ENCODE measurements at regions not wholly inside any gene's neighbourhood (a gene's known extent, or its start where the extent isn't known, plus 50 kb on each side); places are given as distances from the start of the nearest gene placed in this dataset.

GRCh38 chr14:101253948-101254347 is 307.3 kb upstream of the DIO3 start:
- intact Hi-C loops (cut with micrococcal nuclease), result no loop called here
- no peaks in the 10 kb centered on the region for H3K27me3 Mint-ChIP-seq (ENCODE audit: low read depth in 3 of 3)
- WGBS (ENCODE audit: insufficient coverage), result 100% methylated on average over 3 of the region's 5 CpGs
- H3K9me3 Mint-ChIP-seq, result peaks cover 0 to 3% (median 0%) of the 10 kb centered on the region in 7 donors
- no peak overlapping the region for H2AFZ ChIP-seq (ENCODE audit: insufficient read depth, low read depth, low read length, poor library complexity, severe bottlenecking)
- H3K4me1 Mint-ChIP-seq, result no peaks in the 10 kb centered on the region
- H3K36me3 ChIP-seq (replicated peaks in 1 of 2; ENCODE audit: control insufficient read depth in 1 of 2, insufficient read depth in 2 of 2, low read length in 2 of 2), result no peaks in the 10 kb centered on the region
- no peak overlapping the region for H3K9ac ChIP-seq (ENCODE audit: insufficient read depth, low read length, poor library complexity, severe bottlenecking)
- no peak overlapping the region for H3K4me2 ChIP-seq (replicated peaks; ENCODE audit: extremely low read depth, low read length, poor library complexity, severe bottlenecking)
- H3K36me3 Mint-ChIP-seq, result no peaks in the 10 kb centered on the region
- no peak overlapping the region for H3K4me3 ChIP-seq (replicated peaks in 1 of 3; ENCODE audit: low read depth in 2 of 3, low read length in 3 of 3)
- no peak for TF ChIP-seq CTCF (IDR thresholded peaks at IDR 0.05)
- H3K27ac ChIP-seq (ENCODE audit: low read depth in 1 of 2, low read length in 2 of 2), result no peak overlapping the region
- H3K27ac Mint-ChIP-seq, result no peak overlapping the region
- no peaks in the 10 kb centered on the region for H4K20me1 ChIP-seq (ENCODE audit: insufficient read depth, low read length)
- no peaks in the 10 kb centered on the region for H3K4me1 ChIP-seq (ENCODE audit: control insufficient read depth in 1 of 2, insufficient read depth in 2 of 2, low read length in 2 of 2)
- no peaks in the 10 kb centered on the region for H3K9me3 ChIP-seq (replicated peaks in 1 of 2; ENCODE audit: control insufficient read depth in 1 of 2, insufficient read depth in 1 of 2, low read length in 2 of 2)
- no peak overlapping the region for H3K4me3 Mint-ChIP-seq
- H3K27me3 ChIP-seq (ENCODE audit: control insufficient read depth in 2 of 2, insufficient read depth in 2 of 2, low read length in 2 of 2), result peaks cover 0 to 2% of the 10 kb centered on the region in 2 donors
- no peak for DNase-seq
- H3K79me2 ChIP-seq (ENCODE audit: insufficient read depth, low read length), result no peaks in the 10 kb centered on the region

GRCh38 chr14:101254805-101255764 is 306.2 kb upstream of the DIO3 start:
- Mint-ChIP-seq H3K4me3 (no peak overlapping the region), H3K4me1 (no peaks in the 10 kb centered on the region), H3K36me3 (no peaks in the 10 kb centered on the region), H3K9me3 (peaks cover 0 to 3% (median 0%) of the 10 kb centered on the region in 7 donors), H3K27me3 (ENCODE audit: low read depth in 3 of 3) (no peaks in the 10 kb centered on the region), H3K27ac (no peak overlapping the region)
- intact Hi-C loops (cut with micrococcal nuclease), result no loop called here
- no peak overlapping the region for H3K4me2 ChIP-seq (replicated peaks; ENCODE audit: extremely low read depth, low read length, poor library complexity, severe bottlenecking)
- no peaks in the 10 kb centered on the region for H3K4me1 ChIP-seq (ENCODE audit: control insufficient read depth in 1 of 2, insufficient read depth in 2 of 2, low read length in 2 of 2)
- H3K36me3 ChIP-seq (replicated peaks in 1 of 2; ENCODE audit: control insufficient read depth in 1 of 2, insufficient read depth in 2 of 2, low read length in 2 of 2), result no peaks in the 10 kb centered on the region
- no peak overlapping the region for H3K4me3 ChIP-seq (replicated peaks in 1 of 3; ENCODE audit: low read depth in 2 of 3, low read length in 3 of 3)
- H3K27ac ChIP-seq (ENCODE audit: low read depth in 1 of 2, low read length in 2 of 2), result no peak overlapping the region
- no peaks in the 10 kb centered on the region for H3K79me2 ChIP-seq (ENCODE audit: insufficient read depth, low read length)
- no peak overlapping the region for H2AFZ ChIP-seq (ENCODE audit: insufficient read depth, low read depth, low read length, poor library complexity, severe bottlenecking)
- no peak overlapping the region for H3K9ac ChIP-seq (ENCODE audit: insufficient read depth, low read length, poor library complexity, severe bottlenecking)
- H3K9me3 ChIP-seq (replicated peaks in 1 of 2; ENCODE audit: control insufficient read depth in 1 of 2, insufficient read depth in 1 of 2, low read length in 2 of 2), result no peaks in the 10 kb centered on the region
- DNase-seq, result no peak
- TF ChIP-seq CTCF (IDR thresholded peaks at IDR 0.05), result no peak
- 86% methylated on average over 14 of the region's 17 CpGs for WGBS (ENCODE audit: insufficient coverage)
- no peaks in the 10 kb centered on the region for H4K20me1 ChIP-seq (ENCODE audit: insufficient read depth, low read length)
- H3K27me3 ChIP-seq (ENCODE audit: control insufficient read depth in 2 of 2, insufficient read depth in 2 of 2, low read length in 2 of 2), result peaks cover 0 to 2% of the 10 kb centered on the region in 2 donors

Data from CD14-positive monocyte (primary cell).